Thyroid gland (tissue), 4 donors: ENCODE measurements at regions not wholly inside any gene's neighbourhood (a gene's known extent, or its start where the extent isn't known, plus 50 kb on each side); places are given as distances from the start of the nearest gene placed in this dataset.

Experiments
- CTCF ChIP-seq, 6 experiments: fragments of 200-600 bp in 3 of 6; fragments of 450-650 bp in 3 of 6; sonication (generic) in 3 of 6; IDR thresholded peaks; one replicate each; pipeline ENCODE4 v1.5.1; 2016 to 2019; ENCODE audit warnings: antibody characterized with exemption in 6 of 6, mild to moderate bottlenecking in 2 of 6, inconsistent platforms in 1 of 6, moderate library complexity in 1 of 6
- POLR2A ChIP-seq, 2 donors: fragments of 450-650 bp; IDR thresholded peaks; one replicate each; pipeline ENCODE4 v1.6.1; 2017; ENCODE audit warnings: antibody characterized with exemption in 2 of 2, mild to moderate bottlenecking in 2 of 2, moderate library complexity in 1 of 2

GRCh38 chr1:229710746-229711145 is 84.7 kb downstream of the URB2 start:
- no peak for TF ChIP-seq CTCF (IDR thresholded peaks at IDR 0.05)
- TF ChIP-seq POLR2A (IDR thresholded peaks at IDR 0.05): no peak
